WTC11 (cell line): ENCODE measurements at regions not wholly inside any gene's neighbourhood (a gene's known extent, or its start where the extent isn't known, plus 50 kb on each side); places are given as distances from the start of the nearest gene placed in this dataset.

Experiments used
- MAX ChIP-seq: sonication (generic); formaldehyde crosslinking; IDR thresholded peaks from 2 replicates; pipeline ENCODE4 v1.8.0; 2022; ENCODE audit warnings: mild to moderate bottlenecking, missing genetic modification reagents
- RELA ChIP-seq: sonication (generic); formaldehyde crosslinking; IDR thresholded peaks from 2 replicates; pipeline ENCODE4 v1.8.1; 2022; ENCODE audit warnings: missing genetic modification reagents, mild to moderate bottlenecking, borderline replicate concordance
- USF1 ChIP-seq: sonication (generic); formaldehyde crosslinking; IDR thresholded peaks from 2 replicates; pipeline ENCODE4 v1.8.0; 2022; ENCODE audit warnings: mild to moderate bottlenecking, missing genetic modification reagents
- ZMAT4 ChIP-seq: fragments of 250-450 bp; sonication (Bioruptor Pico); IDR thresholded peaks from 2 replicates; pipeline ENCODE4 v1.9.0; 2021; ENCODE audit warnings: mild to moderate bottlenecking
- TF ChIP-seq, protein P1 (sequence below): sonication (generic); formaldehyde crosslinking; IDR thresholded peaks from 2 replicates; pipeline ENCODE4 v1.8.1; 2022; ENCODE audit warnings: mild to moderate bottlenecking, missing genetic modification reagents, moderate library complexity, borderline replicate concordance

GRCh38 chr7:17229228-17229627 is 69.2 kb upstream of the AHR start:
- TF ChIP-seq RELA (CRISPR knock-in tag): no peak
- no peak for TF ChIP-seq ZMAT4 (CRISPR knock-in tag)
- no peak for TF ChIP-seq USF1 (CRISPR knock-in tag)
- TF ChIP-seq, protein P1, sequence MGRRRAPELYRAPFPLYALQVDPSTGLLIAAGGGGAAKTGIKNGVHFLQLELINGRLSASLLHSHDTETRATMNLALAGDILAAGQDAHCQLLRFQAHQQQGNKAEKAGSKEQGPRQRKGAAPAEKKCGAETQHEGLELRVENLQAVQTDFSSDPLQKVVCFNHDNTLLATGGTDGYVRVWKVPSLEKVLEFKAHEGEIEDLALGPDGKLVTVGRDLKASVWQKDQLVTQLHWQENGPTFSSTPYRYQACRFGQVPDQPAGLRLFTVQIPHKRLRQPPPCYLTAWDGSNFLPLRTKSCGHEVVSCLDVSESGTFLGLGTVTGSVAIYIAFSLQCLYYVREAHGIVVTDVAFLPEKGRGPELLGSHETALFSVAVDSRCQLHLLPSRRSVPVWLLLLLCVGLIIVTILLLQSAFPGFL (CRISPR knock-in tag): no peak
- TF ChIP-seq MAX (CRISPR knock-in tag): no peak
